Astrocyte (in vitro differentiated cells and primary cell): ENCODE measurements at regions not wholly inside any gene's neighbourhood (a gene's known extent, or its start where the extent isn't known, plus 50 kb on each side); places are given as distances from the start of the nearest gene placed in this dataset.

Experiments used
- EZH2 ChIP-seq: IDR thresholded peaks from 2 replicates; pipeline ENCODE4 v1.6.1; 2012; ENCODE audit warnings: mild to moderate bottlenecking, low read length, inconsistent platforms; ENCODE audit not compliant: insufficient read depth
- TF ChIP-seq, protein P1 (sequence below): IDR thresholded peaks from 2 replicates; pipeline ENCODE4 v1.5.1; 2011; ENCODE audit warnings: low read depth, mild to moderate bottlenecking, inconsistent platforms, low read length, moderate library complexity; ENCODE audit not compliant: insufficient read depth

DNA sequence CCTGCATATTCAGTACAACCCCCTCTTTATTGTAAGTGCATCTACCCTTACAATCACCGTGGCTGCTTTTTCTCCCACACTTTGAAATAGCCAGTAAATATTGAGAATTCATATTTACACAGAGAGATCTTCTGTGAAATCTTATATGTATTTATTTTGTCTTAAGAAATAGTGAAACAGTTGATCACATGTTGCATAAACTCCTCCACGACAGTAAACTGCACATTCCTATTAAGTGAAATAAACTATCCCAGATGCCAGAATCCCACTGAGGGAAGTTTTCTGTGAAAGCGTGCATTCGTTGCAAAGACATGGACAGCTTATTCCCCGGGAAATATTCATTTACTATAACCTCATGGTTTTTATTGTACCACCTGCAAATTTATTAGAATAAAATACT lies 796.0 kb downstream of the ROBO2 start:
- TF ChIP-seq, protein P1, sequence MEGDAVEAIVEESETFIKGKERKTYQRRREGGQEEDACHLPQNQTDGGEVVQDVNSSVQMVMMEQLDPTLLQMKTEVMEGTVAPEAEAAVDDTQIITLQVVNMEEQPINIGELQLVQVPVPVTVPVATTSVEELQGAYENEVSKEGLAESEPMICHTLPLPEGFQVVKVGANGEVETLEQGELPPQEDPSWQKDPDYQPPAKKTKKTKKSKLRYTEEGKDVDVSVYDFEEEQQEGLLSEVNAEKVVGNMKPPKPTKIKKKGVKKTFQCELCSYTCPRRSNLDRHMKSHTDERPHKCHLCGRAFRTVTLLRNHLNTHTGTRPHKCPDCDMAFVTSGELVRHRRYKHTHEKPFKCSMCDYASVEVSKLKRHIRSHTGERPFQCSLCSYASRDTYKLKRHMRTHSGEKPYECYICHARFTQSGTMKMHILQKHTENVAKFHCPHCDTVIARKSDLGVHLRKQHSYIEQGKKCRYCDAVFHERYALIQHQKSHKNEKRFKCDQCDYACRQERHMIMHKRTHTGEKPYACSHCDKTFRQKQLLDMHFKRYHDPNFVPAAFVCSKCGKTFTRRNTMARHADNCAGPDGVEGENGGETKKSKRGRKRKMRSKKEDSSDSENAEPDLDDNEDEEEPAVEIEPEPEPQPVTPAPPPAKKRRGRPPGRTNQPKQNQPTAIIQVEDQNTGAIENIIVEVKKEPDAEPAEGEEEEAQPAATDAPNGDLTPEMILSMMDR, result no peak
- TF ChIP-seq EZH2, result no peak
